ENCODE measurements at regions not wholly inside any gene's neighbourhood (a gene's known extent, or its start where the extent isn't known, plus 50 kb on each side); places are given as distances from the start of the nearest gene placed in this dataset.

- TF ChIP-seq POLR2A (IDR thresholded peaks at IDR 0.05) (no peak), CTCF (IDR thresholded peaks at IDR 0.05) (no peak)
- Histone ChIP-seq H3K27ac (no peak overlapping the region), H3K9me3 (no peaks in the 10 kb centered on the region), H3K4me3 (no peak overlapping the region), H3K4me1 (no peaks in the 10 kb centered on the region), H3K36me3 (no peaks in the 10 kb centered on the region), H3K27me3 (no peaks in the 10 kb centered on the region)
- no peak for DNase-seq
Measured at GRCh38 chr11:114891911-114892310, 213.6 kb downstream of the NXPE2 start.

GRCh38 chr11:114892381-114893197 is 214.3 kb downstream of the NXPE2 start:
- DNase-seq = no peak
- TF ChIP-seq POLR2A (IDR thresholded peaks at IDR 0.05) (no peak), CTCF (IDR thresholded peaks at IDR 0.05) (peak in 1 of 6 experiments; percentile 15)
- H3K9me3 ChIP-seq = no peaks in the 10 kb centered on the region

GRCh38 chr11:114893329-114893728 is 215.0 kb downstream of the NXPE2 start:
- H3K27ac ChIP-seq = no peak overlapping the region
- H3K4me3 ChIP-seq = no peak overlapping the region
- no peaks in the 10 kb centered on the region for H3K4me1 ChIP-seq
- DNase-seq = no peak
- no peaks in the 10 kb centered on the region for H3K9me3 ChIP-seq
- H3K36me3 ChIP-seq = no peaks in the 10 kb centered on the region
- TF ChIP-seq POLR2A (IDR thresholded peaks at IDR 0.05) = no peak
- no peak for TF ChIP-seq CTCF (IDR thresholded peaks at IDR 0.05)
- H3K27me3 ChIP-seq = no peaks in the 10 kb centered on the region

More at GRCh38 chr11:114892381-114893197, 214.3 kb downstream of the NXPE2 start:
- H3K36me3 ChIP-seq = no peaks in the 10 kb centered on the region
- H3K27me3 ChIP-seq = no peaks in the 10 kb centered on the region
- no peak overlapping the region for H3K4me3 ChIP-seq
- H3K4me1 ChIP-seq = no peaks in the 10 kb centered on the region
- H3K27ac ChIP-seq = no peak overlapping the region

GRCh38 chr11:114896594-114896993 is 218.3 kb downstream of the NXPE2 start:
- TF ChIP-seq CTCF (IDR thresholded peaks at IDR 0.05) (no peak), POLR2A (IDR thresholded peaks at IDR 0.05) (no peak)
- no peak overlapping the region for H3K4me3 ChIP-seq
- no peaks in the 10 kb centered on the region for H3K36me3 ChIP-seq

GRCh38 chr11:114909866-114910265 is 231.5 kb downstream of the NXPE2 start:
- no peak overlapping the region for H3K27ac ChIP-seq
- no peak for DNase-seq
- H3K36me3 ChIP-seq = no peaks in the 10 kb centered on the region
- peaks cover 0 to 4% (median 0%) of the 10 kb centered on the region in 4 donors for H3K9me3 ChIP-seq
- no peaks in the 10 kb centered on the region for H3K27me3 ChIP-seq
- TF ChIP-seq CTCF (IDR thresholded peaks at IDR 0.05) (no peak), POLR2A (IDR thresholded peaks at IDR 0.05) (no peak)
- H3K4me3 ChIP-seq = no peak overlapping the region
- no peaks in the 10 kb centered on the region for H3K4me1 ChIP-seq

More at GRCh38 chr11:114896594-114896993, 218.3 kb downstream of the NXPE2 start:
- no peak for DNase-seq
- Histone ChIP-seq H3K4me1 (no peaks in the 10 kb centered on the region), H3K9me3 (no peaks in the 10 kb centered on the region), H3K27me3 (no peaks in the 10 kb centered on the region), H3K27ac (no peak overlapping the region)

Measured in Peyer's patch (tissue), 4 donors.